NCI-H2107 treated with DMSO at 0.1 percent for 48 hours (cell line): ENCODE measurements at regions not wholly inside any gene's neighbourhood (a gene's known extent, or its start where the extent isn't known, plus 50 kb on each side); places are given as distances from the start of the nearest gene placed in this dataset.

Source experiments
- DNase-seq: peaks from one replicate; lab custom pipeline; 2025; ENCODE audit not compliant: unreplicated experiment; lab: John Stamatoyannopoulos, UW

- no peak for DNase-seq
Observed at GRCh38 chr6:747028-747427, 54.1 kb upstream of the EXOC2 start.

GRCh38 chr6:744666-745353, 51.9 kb upstream of the EXOC2 start:
- DNase-seq, result no peak

DNA sequence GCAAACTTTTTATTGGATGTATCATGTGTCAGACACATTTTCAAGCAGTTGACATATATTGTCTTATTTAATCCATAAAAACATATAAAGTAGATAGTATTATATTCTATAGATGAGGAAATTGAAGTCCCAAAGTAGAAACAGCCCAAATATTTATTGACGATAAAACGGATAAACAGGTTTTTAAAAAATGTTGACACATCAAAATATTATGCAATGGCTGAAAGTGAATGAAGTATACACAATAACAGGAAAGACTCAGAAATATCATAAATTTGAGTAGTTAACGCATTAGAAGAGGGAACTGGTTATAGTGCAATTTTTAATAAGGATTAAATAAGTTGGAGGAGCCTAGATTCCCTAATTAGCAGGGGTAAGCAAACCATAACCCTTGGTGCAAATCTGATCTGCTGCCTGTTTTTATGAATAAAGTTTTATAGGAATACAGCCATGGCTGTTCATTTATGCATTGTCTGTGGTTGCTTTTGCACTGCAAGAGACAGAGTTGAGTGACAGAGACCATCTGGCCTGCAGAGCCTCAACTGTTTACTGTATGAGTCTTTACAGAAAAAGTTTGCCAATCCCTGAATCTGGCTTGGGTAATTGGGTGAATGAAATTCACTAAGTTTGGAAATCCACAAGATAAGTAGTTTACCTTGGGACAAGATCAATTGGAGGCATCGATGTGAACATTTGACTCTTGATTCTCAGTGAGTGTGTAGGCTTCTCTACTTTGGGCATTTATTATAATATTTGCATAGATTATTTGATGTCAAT, 50.6 kb upstream of the EXOC2 start:
- no peak for DNase-seq
